Heart left ventricle (tissue), 13 donors: ENCODE measurements at regions not wholly inside any gene's neighbourhood (a gene's known extent, or its start where the extent isn't known, plus 50 kb on each side); places are given as distances from the start of the nearest gene placed in this dataset.

Experiments
- POLR2A ChIP-seq, 2 donors: fragments of 450-650 bp; IDR thresholded peaks; one replicate each; pipeline ENCODE4 v1.6.1; 2017; ENCODE audit warnings: antibody characterized with exemption in 2 of 2, mild to moderate bottlenecking in 2 of 2, moderate library complexity in 2 of 2
- TF ChIP-seq, protein P1 (sequence below), 12 donors: fragments of 200-600 bp; sonication (generic) in 4 of 12; IDR thresholded peaks; one replicate each; pipeline versions ENCODE4 v1.5.0 to v1.8.0; 2018 to 2022; ENCODE audit warnings: antibody characterized with exemption in 12 of 12, mild to moderate bottlenecking in 5 of 12
- donor health status: ischemic (EF 13 %, LVEDD 7.1; RV severe dilation, severe dysfunction).
- donor health status: DM: no; HTN: yes; CAD: no.
- donor health status: DM: no; HTN: no; CAD: no.
- donor health status: ischemic (EF 25% LVEDD 6.9; RV normal size, moderate dysfunction).
- donor health status: ischemic (EF 25% LVEDD 5.7; RV mildly dilated, moderate dysfunction).
- donor health status: ischemic (EF 35%, LVEDD 5.7; RV mildly dilated, moderate dysfunction).
- donor health status: nonischemic (EF 11% LVEDD 7.7; RV severe dilation, severe dysfunction).
- donor health status: DM: yes; HTN: yes; CAD: no.
- donor health status: PGD.
- donor health status: ischemic (EF 29% LVEDD 5.4; RV normal size, mild dysfunction).
- donor health status: nonischemic (EF 23%, LVEDD 6.1; RV moderate dilation, normal function).

GRCh38 chr14:59101476-59101875 lies 87.0 kb upstream of the DAAM1 start:
- TF ChIP-seq, protein P1, sequence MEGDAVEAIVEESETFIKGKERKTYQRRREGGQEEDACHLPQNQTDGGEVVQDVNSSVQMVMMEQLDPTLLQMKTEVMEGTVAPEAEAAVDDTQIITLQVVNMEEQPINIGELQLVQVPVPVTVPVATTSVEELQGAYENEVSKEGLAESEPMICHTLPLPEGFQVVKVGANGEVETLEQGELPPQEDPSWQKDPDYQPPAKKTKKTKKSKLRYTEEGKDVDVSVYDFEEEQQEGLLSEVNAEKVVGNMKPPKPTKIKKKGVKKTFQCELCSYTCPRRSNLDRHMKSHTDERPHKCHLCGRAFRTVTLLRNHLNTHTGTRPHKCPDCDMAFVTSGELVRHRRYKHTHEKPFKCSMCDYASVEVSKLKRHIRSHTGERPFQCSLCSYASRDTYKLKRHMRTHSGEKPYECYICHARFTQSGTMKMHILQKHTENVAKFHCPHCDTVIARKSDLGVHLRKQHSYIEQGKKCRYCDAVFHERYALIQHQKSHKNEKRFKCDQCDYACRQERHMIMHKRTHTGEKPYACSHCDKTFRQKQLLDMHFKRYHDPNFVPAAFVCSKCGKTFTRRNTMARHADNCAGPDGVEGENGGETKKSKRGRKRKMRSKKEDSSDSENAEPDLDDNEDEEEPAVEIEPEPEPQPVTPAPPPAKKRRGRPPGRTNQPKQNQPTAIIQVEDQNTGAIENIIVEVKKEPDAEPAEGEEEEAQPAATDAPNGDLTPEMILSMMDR (IDR thresholded peaks at IDR 0.05): no peak
- TF ChIP-seq POLR2A (IDR thresholded peaks at IDR 0.05): no peak
